BLaER1 (cell line): ENCODE measurements at regions not wholly inside any gene's neighbourhood (a gene's known extent, or its start where the extent isn't known, plus 50 kb on each side); places are given as distances from the start of the nearest gene placed in this dataset.

Experiments used
- H3K27ac ChIP-seq: shearing (Covaris generic); formaldehyde crosslinking; 2 replicates; pipeline ENCODE4 v1.8.1; 2022
- H3K27me3 ChIP-seq: shearing (Covaris generic); formaldehyde crosslinking; 2 replicates; pipeline ENCODE4 v1.8.1; 2022
- H3K36me3 ChIP-seq: shearing (Covaris generic); formaldehyde crosslinking; 2 replicates; pipeline ENCODE4 v1.8.1; 2022
- H3K4me1 ChIP-seq: shearing (Covaris generic); formaldehyde crosslinking; 2 replicates; pipeline ENCODE4 v1.8.1; 2022
- H3K4me2 ChIP-seq: shearing (Covaris generic); formaldehyde crosslinking; 2 replicates; pipeline ENCODE4 v1.8.1; 2022
- H3K4me3 ChIP-seq: shearing (Covaris generic); formaldehyde crosslinking; 2 replicates; pipeline ENCODE4 v1.8.1; 2022
- H3K9ac ChIP-seq: shearing (Covaris generic); formaldehyde crosslinking; 2 replicates; pipeline ENCODE4 v1.8.1; 2022
- H3K9me3 ChIP-seq: shearing (Covaris generic); formaldehyde crosslinking; 2 replicates; pipeline ENCODE4 v1.8.1; 2022
- H4K20me1 ChIP-seq: shearing (Covaris generic); formaldehyde crosslinking; 2 replicates; pipeline ENCODE4 v1.8.1; 2022
- Cebpa-rat ChIP-seq: shearing (Covaris generic); IDR thresholded peaks from 2 replicates; pipeline ENCODE4 v1.8.1; 2022

- H3K9me3 ChIP-seq = no peaks in the 10 kb centered on the region
- H3K36me3 ChIP-seq = no peaks in the 10 kb centered on the region
- H3K27ac ChIP-seq = no peak overlapping the region
- no peak overlapping the region for H3K9ac ChIP-seq
- no peak overlapping the region for H3K4me2 ChIP-seq
- no peaks in the 10 kb centered on the region for H3K4me1 ChIP-seq
- no peaks in the 10 kb centered on the region for H4K20me1 ChIP-seq
- TF ChIP-seq Cebpa-rat = no peak
- no peaks in the 10 kb centered on the region for H3K27me3 ChIP-seq
- no peak overlapping the region for H3K4me3 ChIP-seq
Observed at GRCh38 chr20:60236613-60237012, 278.4 kb downstream of the CDH26 start.

- Histone ChIP-seq H3K9ac (no peak overlapping the region), H4K20me1 (no peaks in the 10 kb centered on the region), H3K4me1 (no peaks in the 10 kb centered on the region), H3K27me3 (no peaks in the 10 kb centered on the region), H3K36me3 (no peaks in the 10 kb centered on the region), H3K27ac (no peak overlapping the region), H3K9me3 (no peaks in the 10 kb centered on the region), H3K4me3 (no peak overlapping the region), H3K4me2 (no peak overlapping the region)
- no peak for TF ChIP-seq Cebpa-rat
Observed at GRCh38 chr20:60237981-60238380, 279.8 kb downstream of the CDH26 start.

- Histone ChIP-seq H3K27ac (no peak overlapping the region), H3K4me2 (no peak overlapping the region), H3K9ac (no peak overlapping the region), H3K4me1 (no peaks in the 10 kb centered on the region), H3K9me3 (no peaks in the 10 kb centered on the region), H3K36me3 (no peaks in the 10 kb centered on the region), H4K20me1 (no peaks in the 10 kb centered on the region), H3K4me3 (no peak overlapping the region), H3K27me3 (no peaks in the 10 kb centered on the region)
- TF ChIP-seq Cebpa-rat = no peak
Observed at GRCh38 chr20:60238992-60239660, 280.9 kb downstream of the CDH26 start.

GRCh38 chr20:60239956-60240355 lies 281.7 kb downstream of the CDH26 start:
- no peaks in the 10 kb centered on the region for H3K36me3 ChIP-seq
- no peaks in the 10 kb centered on the region for H4K20me1 ChIP-seq
- H3K27ac ChIP-seq = no peak overlapping the region
- H3K4me2 ChIP-seq = no peak overlapping the region
- H3K9me3 ChIP-seq = no peaks in the 10 kb centered on the region
- no peaks in the 10 kb centered on the region for H3K27me3 ChIP-seq
- no peaks in the 10 kb centered on the region for H3K4me1 ChIP-seq
- TF ChIP-seq Cebpa-rat = no peak
- no peak overlapping the region for H3K4me3 ChIP-seq
- no peak overlapping the region for H3K9ac ChIP-seq

GRCh38 chr20:60240415-60240814 lies 282.2 kb downstream of the CDH26 start:
- Histone ChIP-seq H3K27ac (no peak overlapping the region), H3K4me1 (no peaks in the 10 kb centered on the region), H3K4me2 (no peak overlapping the region), H3K9me3 (no peaks in the 10 kb centered on the region), H3K27me3 (no peaks in the 10 kb centered on the region), H4K20me1 (no peaks in the 10 kb centered on the region), H3K36me3 (no peaks in the 10 kb centered on the region), H3K9ac (no peak overlapping the region), H3K4me3 (no peak overlapping the region)
- TF ChIP-seq Cebpa-rat = no peak

GRCh38 chr20:60240986-60241385 lies 282.8 kb downstream of the CDH26 start:
- Histone ChIP-seq H3K27ac (no peak overlapping the region), H3K9ac (no peak overlapping the region), H3K4me1 (no peaks in the 10 kb centered on the region), H3K4me3 (no peak overlapping the region), H3K4me2 (no peak overlapping the region), H3K27me3 (no peaks in the 10 kb centered on the region), H3K36me3 (no peaks in the 10 kb centered on the region), H4K20me1 (no peaks in the 10 kb centered on the region), H3K9me3 (no peaks in the 10 kb centered on the region)
- TF ChIP-seq Cebpa-rat = no peak

- Histone ChIP-seq H3K27me3 (0 out of 2 replicates have a peak, but pooled peaks cover 3% of the 10 kb centered on the region), H3K27ac (no peak overlapping the region), H3K4me1 (no peaks in the 10 kb centered on the region), H3K9ac (no peak overlapping the region), H4K20me1 (no peaks in the 10 kb centered on the region), H3K4me3 (no peak overlapping the region), H3K36me3 (no peaks in the 10 kb centered on the region), H3K4me2 (no peak overlapping the region), H3K9me3 (no peaks in the 10 kb centered on the region)
- TF ChIP-seq Cebpa-rat = no peak
Observed at GRCh38 chr20:60242836-60243505, 284.7 kb downstream of the CDH26 start.

GRCh38 chr20:60244373-60245146 lies 286.3 kb downstream of the CDH26 start:
- Histone ChIP-seq H3K27ac (no peak overlapping the region), H3K4me3 (no peak overlapping the region), H4K20me1 (no peaks in the 10 kb centered on the region), H3K9ac (no peak overlapping the region), H3K9me3 (no peaks in the 10 kb centered on the region), H3K4me1 (no peaks in the 10 kb centered on the region), H3K4me2 (no peak overlapping the region), H3K36me3 (no peaks in the 10 kb centered on the region), H3K27me3 (0 out of 2 replicates have a peak, but pooled peaks cover 3% of the 10 kb centered on the region)
- TF ChIP-seq Cebpa-rat = no peak

- no peak overlapping the region for H3K27ac ChIP-seq
- H3K9ac ChIP-seq = no peak overlapping the region
- no peak overlapping the region for H3K4me3 ChIP-seq
- H3K27me3 ChIP-seq = 0 out of 2 replicates have a peak, but pooled peaks cover 3% of the 10 kb centered on the region
- H3K4me1 ChIP-seq = peaks cover 9% of the 10 kb centered on the region
- H4K20me1 ChIP-seq = no peaks in the 10 kb centered on the region
- TF ChIP-seq Cebpa-rat = no peak
- no peaks in the 10 kb centered on the region for H3K36me3 ChIP-seq
- H3K4me2 ChIP-seq = no peak overlapping the region
- peaks cover 7% of the 10 kb centered on the region for H3K9me3 ChIP-seq
Observed at GRCh38 chr20:60246751-60247150, 288.5 kb downstream of the CDH26 start.

GRCh38 chr20:60249436-60249835 lies 291.2 kb downstream of the CDH26 start:
- Histone ChIP-seq H3K4me2 (no peak overlapping the region), H3K4me1 (peaks cover 9% of the 10 kb centered on the region)

More at GRCh38 chr20:60249436-60249835, 291.2 kb downstream of the CDH26 start:
- TF ChIP-seq Cebpa-rat = no peak
- Histone ChIP-seq H3K27me3 (0 out of 2 replicates have a peak, but pooled peaks cover 3% of the 10 kb centered on the region), H3K27ac (no peak overlapping the region), H4K20me1 (no peaks in the 10 kb centered on the region), H3K4me3 (no peak overlapping the region), H3K9ac (no peak overlapping the region), H3K36me3 (no peaks in the 10 kb centered on the region), H3K9me3 (peaks cover 7% of the 10 kb centered on the region)
